Gastrocnemius medialis (tissue), 4 donors: ENCODE measurements at regions not wholly inside any gene's neighbourhood (a gene's known extent, or its start where the extent isn't known, plus 50 kb on each side); places are given as distances from the start of the nearest gene placed in this dataset.
"Not testable (repeated sequence)": the region's sequence is repeated elsewhere in the genome, so short reads cannot be mapped to it uniquely, and the experiment has no call there.

Experiments used
- POLR2A ChIP-seq, 2 donors: fragments of 450-650 bp; IDR thresholded peaks; one replicate each; pipeline ENCODE4 v1.6.1; 2017; ENCODE audit warnings: antibody characterized with exemption in 2 of 2, mild to moderate bottlenecking in 2 of 2, moderate library complexity in 2 of 2
- TF ChIP-seq, protein P1 (sequence below), 5 experiments: fragments of 450-650 bp in 3 of 5; fragments of 200-600 bp in 2 of 5; sonication (generic) in 2 of 5; IDR thresholded peaks in 4 of 5; conservative IDR thresholded peaks in 1 of 5; 1 replicate in 4 of 5; 2 replicates in 1 of 5; pipeline ENCODE4 v1.5.1; 2016 to 2019; ENCODE audit warnings: antibody characterized with exemption in 5 of 5, mild to moderate bottlenecking in 3 of 5, moderate library complexity in 3 of 5

GRCh38 chr9:115844433-115844832 lies 309.2 kb upstream of the PAPPA start:
- not testable (repeated sequence) for TF ChIP-seq POLR2A (IDR thresholded peaks at IDR 0.05)
- TF ChIP-seq, protein P1, sequence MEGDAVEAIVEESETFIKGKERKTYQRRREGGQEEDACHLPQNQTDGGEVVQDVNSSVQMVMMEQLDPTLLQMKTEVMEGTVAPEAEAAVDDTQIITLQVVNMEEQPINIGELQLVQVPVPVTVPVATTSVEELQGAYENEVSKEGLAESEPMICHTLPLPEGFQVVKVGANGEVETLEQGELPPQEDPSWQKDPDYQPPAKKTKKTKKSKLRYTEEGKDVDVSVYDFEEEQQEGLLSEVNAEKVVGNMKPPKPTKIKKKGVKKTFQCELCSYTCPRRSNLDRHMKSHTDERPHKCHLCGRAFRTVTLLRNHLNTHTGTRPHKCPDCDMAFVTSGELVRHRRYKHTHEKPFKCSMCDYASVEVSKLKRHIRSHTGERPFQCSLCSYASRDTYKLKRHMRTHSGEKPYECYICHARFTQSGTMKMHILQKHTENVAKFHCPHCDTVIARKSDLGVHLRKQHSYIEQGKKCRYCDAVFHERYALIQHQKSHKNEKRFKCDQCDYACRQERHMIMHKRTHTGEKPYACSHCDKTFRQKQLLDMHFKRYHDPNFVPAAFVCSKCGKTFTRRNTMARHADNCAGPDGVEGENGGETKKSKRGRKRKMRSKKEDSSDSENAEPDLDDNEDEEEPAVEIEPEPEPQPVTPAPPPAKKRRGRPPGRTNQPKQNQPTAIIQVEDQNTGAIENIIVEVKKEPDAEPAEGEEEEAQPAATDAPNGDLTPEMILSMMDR (IDR thresholded peaks at IDR 0.05 in 4 of 5, conservative IDR thresholded peaks at IDR 0.05 in 1 of 5): not testable (repeated sequence)
